GM21825 (cell line): ENCODE measurements at regions not wholly inside any gene's neighbourhood (a gene's known extent, or its start where the extent isn't known, plus 50 kb on each side); places are given as distances from the start of the nearest gene placed in this dataset.
"Not testable (repeated sequence)": the region's sequence is repeated elsewhere in the genome, so short reads cannot be mapped to it uniquely, and the experiment has no call there.

Experiments
- ATAC-seq: cut with Tn5 transposase; IDR thresholded peaks from one replicate; pipeline ENCODE4 v1.9.1; 2021; ENCODE audit warnings: mild to moderate bottlenecking, moderate library complexity; ENCODE audit not compliant: unreplicated experiment

DNA sequence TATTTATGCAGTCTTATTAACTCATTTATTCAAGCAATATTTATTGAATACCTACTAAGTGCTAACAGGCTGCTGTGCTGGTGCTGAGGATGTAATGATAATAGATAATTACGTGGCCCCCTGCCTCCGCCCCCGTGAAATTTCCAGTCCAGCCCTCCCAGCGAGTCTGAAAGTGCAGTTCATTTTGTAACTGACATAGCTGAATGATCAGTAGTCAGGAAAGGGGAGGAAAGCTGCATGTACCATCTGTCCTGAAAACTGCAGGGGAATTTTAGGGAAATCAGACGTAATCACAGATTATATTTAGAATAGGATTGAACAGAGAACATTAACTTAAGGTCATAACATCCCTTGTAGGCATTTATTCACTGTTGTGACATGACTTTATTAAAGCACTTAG, 736.8 kb downstream of the MCTP2 start:
- no peak for ATAC-seq

DNA sequence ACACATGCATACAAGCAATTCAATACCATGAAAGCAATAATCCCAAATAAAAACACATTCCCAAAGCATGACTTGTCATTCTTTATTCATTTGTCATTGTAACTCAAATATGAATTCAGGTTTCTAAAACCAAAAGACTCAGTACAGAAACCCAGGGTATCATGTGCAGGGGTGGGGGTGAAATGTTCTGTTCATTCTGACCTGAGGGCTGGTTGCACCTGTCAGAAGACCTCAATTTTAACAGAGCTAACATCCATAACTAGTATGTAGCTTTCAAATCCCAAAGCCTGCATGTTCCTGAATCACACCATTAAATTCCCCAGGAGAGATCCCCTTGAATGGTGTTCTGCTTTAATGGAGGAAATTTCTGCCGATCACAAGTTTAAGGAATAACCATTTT, 738.7 kb downstream of the MCTP2 start:
- ATAC-seq = no peak

DNA sequence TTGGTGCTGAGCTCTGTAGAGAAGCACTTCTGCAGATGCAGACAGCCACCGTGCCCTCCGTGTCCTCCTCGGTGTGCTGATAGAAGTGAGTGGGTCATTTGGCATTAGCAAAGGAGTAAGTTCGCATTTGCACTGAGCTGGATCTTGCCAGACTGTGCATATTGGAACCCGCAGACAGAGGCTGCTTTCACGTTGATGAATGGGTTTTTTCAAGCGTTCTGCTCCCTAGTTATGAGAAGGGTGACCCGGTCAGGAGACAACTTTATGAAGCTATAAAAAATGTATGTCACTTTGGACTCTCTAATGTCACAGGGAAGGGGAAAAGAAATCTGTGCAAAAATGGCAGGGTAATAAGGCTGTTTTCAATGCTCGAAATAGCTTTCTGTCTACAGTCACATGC, 739.4 kb downstream of the MCTP2 start:
- no peak for ATAC-seq

DNA sequence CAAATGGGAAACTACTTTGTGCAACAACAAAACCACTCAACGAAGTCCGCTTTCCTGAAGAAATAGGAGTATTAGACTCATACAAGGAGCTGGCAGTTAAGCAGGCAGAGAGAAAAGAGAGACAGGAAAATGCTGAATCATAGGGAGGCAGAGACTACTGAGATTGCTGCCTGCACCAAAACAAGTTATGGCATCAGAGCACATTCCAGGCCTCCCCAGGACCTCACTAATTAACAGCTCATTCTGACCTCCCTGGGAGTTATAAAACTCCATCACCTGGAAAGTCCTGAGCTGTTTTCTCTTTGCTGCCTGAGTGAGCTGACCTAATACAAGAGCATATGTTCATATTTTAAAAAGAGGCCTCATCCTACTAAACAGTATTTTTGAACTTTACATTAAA, 741.0 kb downstream of the MCTP2 start:
- ATAC-seq = no peak

DNA sequence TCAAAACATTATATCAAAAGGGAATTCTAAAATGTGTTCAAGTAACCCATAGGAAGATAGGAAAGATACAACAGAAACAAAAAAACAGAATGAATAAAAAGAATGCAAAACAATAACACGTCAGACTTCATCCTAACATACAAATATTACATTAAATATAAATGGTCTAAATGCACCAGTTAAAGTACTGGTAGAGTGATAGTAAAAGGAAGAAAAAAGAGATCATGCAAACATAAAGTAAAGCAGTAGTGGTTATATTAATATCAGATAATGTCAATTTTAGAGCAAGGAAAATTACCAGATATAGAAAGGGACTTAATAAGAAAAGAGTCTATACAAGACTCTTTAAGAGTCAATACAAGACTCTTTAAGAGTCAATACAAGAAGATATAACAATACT, 755.7 kb downstream of the MCTP2 start:
- ATAC-seq = no peak

DNA sequence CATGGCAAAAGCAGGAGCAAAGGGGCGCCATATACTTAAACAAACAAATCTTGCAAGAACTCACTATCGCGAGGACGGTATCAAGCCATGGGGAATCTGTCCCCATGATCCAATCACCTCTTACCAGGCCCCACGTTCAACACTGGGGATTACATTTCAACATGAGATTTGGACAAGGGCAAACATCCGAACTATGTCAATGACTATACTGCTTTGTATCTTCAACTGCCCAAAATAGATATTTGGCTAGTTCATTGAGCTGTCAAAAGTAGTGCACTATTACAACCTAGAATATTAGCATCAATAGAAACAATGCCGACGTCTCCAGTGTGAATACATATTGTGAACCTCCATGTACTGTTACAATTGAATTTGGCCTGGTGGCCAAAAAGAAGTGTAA, 760.4 kb downstream of the MCTP2 start:
- no peak for ATAC-seq

DNA sequence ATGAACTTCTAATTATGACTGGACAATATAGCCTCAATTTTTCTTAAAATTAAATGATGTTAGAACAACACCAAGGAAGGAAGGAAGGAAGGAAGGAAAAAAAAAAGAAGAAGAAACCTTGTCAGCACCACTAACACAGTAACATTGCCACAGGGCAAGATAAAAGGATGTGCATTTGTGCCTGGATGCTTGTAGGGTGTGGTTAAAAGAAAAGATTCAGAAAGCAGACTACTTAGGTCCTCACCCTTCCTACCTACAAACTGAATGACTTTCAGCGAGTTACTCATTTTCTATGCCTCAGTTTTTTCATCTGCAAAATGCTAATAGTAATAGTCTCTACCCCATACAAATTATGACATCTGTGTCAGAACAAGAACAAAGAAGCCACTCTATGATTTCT, 778.3 kb downstream of the MCTP2 start:
- ATAC-seq = no peak

DNA sequence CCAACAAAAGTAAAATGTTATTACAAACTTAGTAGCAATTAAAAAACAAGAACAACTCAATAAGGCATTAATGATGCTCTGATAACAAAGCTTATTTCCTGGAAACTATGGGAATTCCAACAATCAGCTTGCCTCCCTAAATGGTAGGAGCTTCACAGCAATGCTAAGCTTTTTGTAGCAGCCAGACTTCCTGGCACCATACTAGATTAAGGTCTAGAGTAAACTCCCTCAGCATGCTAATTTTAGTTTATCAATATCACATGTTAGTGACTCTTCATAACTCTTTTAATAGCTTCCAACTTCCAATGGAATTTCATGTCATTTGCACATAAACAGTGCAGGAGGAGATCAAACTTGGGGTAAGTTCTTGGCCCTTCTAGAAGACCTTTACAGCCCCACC, 782.0 kb downstream of the MCTP2 start:
- ATAC-seq = no peak

DNA sequence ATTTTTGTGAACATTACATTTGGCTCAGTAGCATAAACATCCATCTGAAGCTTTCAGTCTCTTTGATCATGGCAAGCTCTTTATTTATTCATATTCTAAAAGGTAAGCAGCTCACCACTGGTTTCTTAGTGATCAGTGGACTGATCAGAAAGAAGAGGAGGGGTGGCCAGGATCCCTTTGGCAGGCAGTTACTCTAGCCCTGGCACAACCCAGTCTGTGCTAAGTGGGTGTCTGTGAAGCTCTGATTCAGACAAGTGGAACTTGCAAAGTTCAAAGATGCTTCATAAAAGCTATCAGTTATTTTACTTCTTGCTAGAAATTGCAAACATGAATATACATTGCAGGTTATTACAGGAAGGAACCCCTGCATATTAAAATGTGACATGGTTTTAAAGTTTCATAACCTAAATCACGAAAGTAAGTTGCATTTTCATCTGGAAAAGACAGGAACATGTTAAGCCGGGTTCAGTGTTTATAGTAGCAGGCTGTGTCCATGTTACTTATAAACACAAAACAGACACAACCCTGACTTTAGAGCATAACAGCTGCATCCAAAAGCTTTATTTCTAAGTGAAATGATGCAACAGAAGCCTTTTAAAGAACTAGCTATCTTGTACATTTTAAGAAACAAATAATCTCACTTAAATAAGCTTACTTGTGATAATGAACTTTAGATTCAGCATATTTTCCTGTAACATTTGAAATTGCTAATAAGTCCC, 785.3 kb downstream of the MCTP2 start:
- no peak for ATAC-seq

DNA sequence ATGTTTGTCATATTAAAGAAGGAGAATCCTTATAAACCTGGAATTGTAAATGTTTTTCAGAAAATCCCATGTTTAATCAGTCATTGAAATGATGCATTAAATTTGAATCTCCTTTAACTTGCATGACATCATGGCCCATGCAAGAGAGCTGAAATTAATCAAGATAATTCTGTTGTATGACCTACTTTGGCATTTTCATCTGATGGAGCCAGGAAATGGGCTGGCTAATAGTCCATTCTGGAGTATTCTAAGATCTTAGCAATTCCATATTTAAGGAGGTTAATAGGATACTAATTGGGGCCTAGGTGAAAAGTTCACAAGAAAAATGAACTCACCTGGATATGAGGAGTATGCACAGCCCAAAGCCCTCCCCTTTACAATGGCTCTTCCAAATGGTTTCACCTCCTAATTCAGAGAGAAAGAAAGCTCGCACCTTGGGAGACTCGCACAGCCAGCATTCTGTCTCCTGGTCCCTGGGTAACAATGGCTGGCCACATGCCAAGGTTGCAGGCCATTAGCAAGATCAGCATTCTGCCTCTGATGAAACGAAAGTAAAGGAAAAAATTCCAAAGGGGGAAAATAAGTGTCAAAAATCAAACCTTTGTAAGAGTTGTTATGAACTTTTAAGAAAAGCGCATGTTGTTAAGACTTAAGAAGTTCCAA, 786.4 kb downstream of the MCTP2 start:
- ATAC-seq = no peak

DNA sequence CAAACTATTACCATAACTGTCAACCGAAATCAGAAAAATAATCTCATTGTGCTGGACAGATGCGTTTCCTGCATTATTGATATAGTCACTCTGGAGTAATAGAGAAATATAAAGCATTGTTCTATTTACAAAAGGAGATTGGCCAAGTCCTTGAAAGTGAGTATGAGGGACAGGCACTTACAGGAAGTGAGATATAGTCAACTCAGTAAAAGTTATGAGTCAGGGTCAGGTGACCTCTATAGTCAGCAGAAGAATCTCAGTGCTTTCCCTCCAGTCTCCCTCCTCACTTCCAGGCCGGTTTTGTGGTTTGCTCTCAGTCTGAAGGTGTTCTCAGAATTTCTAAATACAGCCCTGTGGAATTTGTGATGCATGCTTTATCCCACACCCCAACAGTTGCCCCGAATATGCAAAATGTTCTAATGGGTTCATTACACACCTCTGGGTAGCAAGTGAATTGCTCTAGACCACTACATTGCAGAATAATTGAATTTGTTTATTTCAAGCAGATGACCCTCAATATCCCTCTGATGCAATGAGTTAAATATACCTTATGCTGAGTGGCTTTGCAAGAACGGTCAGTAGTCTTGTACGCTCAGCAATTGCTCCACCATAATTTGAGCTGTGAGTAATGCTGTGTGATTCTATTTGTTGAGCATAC, 787.7 kb downstream of the MCTP2 start:
- no peak for ATAC-seq

DNA sequence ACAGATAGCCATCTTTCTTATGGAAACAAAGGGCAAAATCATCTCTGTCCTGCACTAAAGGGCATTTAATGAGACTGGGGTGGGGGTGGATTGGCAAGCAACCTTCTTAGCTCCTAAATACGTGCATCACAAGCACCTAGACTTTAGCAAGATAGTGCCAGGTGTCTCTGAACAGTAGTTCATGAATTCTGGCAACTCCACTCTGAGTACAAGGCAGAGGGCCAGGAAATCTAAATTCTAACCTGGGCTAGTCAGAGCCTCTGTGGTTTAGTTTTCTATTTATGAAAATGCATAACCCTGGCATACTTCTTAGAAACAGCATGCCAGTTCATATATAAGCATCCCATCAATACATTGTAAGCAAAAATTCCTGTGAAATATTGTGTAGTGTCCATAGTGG, 788.5 kb downstream of the MCTP2 start:
- no peak for ATAC-seq

DNA sequence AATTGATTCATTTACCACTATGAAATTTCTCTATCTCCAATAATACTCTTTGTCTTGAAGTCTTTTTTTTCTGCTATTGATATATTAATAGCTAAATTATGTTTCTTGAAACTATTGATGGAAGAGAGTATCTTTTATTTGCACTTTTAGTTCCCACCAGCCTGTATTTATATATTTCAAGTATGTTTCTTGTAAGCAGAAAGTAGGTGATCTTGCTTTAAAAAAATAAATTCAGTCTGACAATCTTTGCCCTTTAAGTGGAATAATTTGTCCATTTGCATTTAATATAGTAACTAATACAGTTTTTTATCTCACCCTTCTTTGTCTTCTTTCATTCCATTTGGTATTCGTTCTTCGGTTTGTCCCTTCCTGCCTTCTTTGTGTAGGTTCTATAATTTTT, 790.5 kb downstream of the MCTP2 start:
- no peak for ATAC-seq

DNA sequence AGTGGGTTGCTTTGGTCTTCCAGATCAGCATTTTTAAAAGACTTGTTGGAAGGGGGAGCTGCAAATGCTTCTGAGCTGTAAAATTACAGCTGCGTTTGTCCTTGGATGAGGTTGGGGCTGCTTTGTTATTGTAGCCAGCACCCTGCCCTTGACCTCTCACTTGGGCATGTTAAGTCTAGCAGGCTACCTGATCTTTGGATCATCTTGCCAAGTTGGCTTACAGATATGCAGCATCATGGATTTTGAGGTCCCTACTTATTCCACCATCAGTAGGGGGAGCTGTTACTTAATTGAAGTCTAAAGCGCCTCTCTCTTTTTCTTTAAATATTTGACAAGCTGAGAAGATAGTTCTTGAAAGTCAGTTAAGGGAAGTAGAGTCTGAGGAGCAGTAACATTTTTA, 793.0 kb downstream of the MCTP2 start:
- ATAC-seq = no peak

DNA sequence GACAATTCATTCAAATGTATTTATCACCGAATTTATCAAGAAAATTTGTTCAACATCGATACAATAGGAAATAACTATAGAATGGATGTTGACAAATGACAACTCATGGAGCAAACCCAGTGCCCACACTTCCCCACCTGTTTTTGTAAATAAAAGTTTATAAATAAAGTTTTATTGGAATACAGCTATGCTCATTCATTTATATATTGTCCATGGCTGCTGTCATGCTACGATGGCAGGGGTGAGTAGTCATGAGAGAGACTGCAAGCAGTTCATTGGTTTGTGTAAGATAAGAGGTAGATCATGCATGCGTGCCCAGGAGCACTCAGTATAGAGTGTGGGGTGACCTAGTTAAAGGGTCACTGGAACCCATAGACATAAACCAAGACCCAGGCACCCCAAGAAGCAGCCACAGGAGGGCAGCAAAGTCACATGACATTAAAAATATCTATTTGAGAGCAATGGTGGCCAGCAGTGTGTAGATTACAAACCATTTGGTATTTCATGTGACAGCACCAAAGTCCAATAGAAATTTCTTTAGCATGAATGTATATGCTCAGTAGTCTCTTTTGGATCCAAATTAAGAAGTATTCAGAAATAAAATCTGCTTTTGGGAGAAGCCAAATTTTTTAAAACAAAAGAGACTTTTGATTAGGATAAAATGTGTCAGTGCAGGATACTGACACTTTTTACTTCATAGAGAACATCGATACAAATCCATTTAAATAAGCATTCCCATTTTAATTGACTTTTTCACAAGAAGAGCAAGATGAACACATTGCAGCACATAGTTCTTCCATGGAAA, 794.8 kb downstream of the MCTP2 start:
- no peak for ATAC-seq

DNA sequence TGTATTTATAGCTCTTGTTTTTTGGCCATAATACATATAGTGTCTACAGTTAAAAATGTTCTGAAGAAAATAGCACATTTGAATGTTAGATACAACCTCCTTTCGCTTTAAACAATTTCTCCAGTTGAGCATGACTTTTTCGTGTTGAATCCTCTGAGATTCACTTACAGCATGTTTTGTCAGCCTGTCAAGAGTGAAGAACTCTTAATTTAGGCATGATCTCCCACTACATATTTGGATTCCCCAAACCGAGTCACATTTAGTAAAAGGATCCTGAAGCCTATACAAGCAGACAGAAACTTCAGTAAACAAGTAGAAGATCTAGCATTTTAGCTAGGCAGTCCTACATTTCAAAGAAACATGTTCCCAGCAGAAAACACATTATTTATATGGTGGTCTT, 796.6 kb downstream of the MCTP2 start:
- ATAC-seq = no peak

DNA sequence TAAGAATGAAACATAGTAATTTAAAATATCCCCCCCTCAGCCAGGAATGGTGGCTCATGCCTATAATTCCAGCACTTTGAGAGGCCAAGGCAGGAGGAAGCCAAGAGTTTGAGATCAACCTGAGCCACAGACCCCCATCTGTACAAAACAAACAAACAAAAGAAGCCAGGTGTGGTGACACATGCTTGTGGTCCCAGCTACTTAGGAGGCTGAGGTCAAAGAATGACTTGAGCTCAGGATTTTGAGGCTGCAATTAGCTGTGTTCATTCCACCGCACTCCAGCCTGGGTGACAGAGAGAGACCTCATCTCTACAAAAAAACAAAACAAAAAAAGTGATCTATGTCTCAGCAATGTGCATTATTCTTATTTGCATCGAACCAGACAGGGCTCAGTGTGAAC, 800.8 kb downstream of the MCTP2 start:
- ATAC-seq = no peak

DNA sequence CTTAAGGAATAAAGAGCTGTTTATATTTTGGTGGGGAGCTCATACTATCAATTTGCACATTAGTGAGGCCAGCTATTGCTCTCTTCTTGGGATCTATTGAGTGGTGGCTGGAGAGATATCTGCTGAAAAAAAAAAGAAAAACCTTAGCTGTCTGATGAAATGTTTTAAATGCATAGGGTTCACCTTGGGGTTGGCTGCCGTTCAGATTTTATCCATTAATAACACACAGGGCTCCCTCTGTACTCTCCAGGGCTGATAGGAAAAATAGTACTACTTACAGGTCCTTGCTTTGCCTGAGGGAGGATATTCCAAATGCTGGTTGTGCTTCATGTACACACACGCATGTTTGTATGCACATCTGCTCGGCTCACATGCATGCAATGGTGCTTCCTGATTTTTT, 803.7 kb downstream of the MCTP2 start:
- no peak for ATAC-seq

DNA sequence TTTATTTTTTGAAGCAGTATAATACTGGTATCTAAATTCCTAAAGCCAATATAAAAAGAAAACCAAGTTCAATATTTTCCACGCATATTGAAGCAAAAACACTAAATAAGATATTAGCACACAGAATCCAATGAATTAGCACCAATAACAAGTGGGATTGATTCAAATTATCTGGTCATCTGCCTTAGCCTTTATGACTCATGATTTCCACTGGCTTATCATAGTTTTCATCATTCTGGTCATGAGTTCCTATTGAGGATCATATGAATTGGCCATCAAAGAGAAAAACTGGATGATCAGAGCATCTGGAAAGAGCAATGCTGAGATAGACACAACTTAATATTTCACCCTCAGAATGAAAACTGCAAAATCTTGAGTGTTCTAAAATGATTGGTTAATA, 809.9 kb downstream of the MCTP2 start:
- no peak for ATAC-seq

DNA sequence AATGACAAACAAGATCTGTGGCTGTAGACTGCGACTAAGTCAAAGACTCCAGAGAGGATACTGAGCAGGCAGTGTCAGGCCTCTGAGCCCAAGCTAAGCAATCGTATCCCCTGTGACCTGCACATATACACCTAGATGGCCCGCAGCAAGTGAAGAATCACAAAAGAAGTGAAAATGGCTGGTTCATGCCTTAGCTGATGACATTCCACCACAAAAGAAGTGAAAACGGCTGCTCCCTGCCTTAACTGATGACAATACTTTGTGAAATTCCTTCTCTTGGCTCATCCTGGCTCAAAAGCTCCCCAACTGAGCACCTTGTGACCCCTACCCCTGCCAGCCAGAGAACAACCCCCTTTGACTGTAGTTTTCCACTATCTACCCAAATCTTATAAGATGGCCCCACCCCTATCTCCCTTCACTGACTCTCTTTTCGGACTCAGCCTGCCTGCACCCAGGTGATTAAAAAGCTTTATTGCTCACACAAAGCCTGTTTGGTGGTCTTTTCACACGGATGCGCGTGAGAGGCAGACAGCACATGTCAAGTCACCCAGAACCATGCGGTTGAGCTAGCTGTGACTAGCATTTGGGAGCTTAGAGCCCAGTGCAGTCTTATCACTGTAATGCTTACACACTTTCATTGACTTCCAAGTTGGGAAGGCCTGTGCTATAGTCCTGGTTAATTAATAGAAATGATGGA, 812.0 kb downstream of the MCTP2 start:
- ATAC-seq = not testable (repeated sequence)

DNA sequence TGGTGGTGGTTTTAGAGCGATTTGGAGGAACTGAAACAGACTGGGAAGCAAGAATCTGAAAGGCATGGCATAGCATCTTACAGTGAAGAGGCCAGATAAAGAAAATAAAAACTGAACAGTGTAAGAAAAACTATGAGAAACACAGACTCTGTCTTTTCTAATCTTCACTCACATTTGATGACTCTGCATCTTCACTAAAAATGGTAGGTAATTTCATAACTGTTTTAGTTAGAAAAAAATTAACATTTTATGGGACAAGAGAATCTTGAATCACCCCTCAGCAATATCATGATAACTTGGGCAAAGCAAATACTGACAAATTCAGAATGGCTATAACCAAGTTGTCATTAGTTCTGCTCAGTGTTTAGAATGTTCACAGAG, 812.6 kb downstream of the MCTP2 start:
- ATAC-seq = no peak
